M059J (cell line): ENCODE measurements at regions not wholly inside any gene's neighbourhood (a gene's known extent, or its start where the extent isn't known, plus 50 kb on each side); places are given as distances from the start of the nearest gene placed in this dataset.

ENCODE experiments used
- DNase-seq: peaks from one replicate; pipeline ENCODE4 v3.0.0-alpha.2; 2012; ENCODE audit warnings: low read depth

DNA sequence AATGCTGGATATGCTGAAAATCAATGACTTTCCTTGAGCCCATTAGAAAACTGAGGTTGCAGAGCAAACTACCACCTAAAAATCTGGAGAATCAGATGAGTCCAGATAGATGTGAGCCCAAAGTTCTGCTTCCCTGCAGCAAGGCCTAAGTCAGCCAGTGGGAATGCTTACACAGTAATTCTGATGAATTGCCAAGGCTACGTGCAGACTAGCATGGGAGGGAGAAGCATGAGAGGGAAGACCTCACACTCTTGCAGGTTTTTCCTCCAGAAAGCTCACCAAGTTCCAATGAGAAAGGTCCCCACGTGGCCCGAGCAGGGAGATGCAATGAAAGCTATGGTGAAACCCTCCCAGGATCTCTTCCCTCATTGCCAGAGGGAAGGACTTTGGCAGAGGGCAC, 104.8 kb upstream of the SIRPA start:
- DNase-seq = no peak

DNA sequence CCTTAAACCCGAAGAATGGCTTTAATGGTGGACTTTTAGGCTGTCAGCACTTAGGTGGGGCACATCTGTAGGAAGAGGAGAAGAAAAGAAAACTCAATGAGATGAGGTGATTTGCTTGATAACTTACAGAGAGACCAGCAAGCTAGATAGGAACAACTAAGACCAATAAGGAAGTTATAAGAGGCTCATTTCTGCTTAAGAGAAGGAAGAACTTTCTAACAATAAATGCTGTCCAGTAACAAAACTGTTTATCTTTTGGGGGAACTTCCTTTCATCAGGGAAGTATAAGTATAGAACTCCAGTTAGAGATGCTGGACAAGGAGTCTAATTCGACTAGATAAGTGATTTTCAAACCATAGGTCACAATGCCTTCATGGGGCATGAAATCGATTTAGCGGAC, 107.2 kb upstream of the SIRPA start:
- DNase-seq = no peak

DNA sequence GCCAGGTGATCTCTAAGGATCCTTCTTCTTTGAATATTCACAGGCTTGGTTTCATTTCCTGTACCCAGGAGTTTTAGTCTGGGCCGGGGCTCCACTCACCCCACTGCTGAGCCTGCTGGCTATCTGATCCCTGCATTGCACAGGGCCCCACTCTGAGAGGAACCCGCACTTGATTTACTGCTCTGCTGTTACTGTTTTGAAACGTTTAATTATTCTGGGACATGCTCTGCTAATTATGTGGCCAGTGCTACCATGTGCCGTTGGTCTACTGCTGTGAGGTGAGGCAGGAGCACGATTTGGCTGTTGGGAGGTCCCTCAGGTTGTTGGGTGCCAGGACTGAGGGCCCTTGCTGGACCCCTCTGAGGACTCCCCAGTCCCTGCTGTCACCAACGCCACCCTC, 108.7 kb upstream of the SIRPA start:
- DNase-seq = no peak

DNA sequence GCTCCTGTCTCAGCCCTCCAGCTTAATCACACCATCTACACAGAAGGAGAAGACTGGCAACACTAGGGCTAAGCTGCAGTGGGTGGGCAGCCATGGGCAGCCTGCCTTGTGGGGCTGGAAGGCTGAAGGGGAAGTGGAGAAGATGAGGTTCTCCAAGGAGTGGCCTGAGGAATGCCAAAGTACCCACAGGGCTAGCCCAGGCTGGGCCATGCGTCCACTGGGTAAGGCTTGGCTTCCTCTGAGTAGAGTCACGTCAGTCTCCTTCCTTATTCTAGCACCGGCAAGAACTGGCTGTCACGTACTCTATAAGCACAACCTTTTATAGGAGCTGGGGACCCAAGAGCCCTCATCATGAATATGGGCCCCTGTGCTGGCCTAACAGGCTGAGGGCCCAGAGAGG, 110.6 kb upstream of the SIRPA start:
- no peak for DNase-seq

DNA sequence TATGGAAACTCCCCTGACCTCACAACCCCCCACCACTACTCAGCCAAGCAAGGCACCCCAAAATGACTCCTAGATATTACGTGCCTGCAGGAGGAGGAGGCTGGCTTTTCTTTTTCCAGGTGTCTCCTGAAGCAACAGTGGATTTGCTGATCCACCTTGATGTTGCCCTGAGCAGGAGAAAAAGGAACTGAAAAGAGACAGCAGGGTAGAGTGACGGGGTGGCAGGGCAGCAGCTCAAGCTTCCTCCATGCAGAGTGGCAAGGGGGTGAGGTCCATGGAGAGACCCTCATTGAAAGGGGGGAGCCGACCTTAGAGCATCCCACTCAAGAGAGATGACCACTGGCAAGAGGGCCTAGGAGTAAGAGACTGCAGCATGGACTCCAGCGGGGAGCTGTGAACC, 112.0 kb upstream of the SIRPA start:
- no peak for DNase-seq

DNA sequence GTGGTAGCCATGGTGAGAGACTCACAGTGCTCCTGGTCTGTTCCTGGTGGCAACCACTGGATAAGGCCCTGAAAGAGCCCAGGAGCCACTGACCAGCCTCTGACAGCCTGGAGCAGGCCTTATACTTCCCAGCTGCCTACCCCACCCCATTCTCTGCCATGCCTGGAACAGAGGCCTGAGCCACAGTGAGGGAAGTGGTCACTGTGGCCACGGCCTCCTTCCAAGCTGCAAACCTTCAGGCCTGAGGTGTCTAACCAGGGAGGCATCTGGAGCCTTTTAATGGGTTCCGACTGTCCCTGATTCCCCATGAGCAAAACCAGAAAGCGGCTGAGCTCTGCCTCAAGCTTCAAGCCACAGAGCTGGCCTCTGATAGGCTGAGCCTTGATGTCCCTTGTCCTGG, 113.0 kb upstream of the SIRPA start:
- DNase-seq = no peak

DNA sequence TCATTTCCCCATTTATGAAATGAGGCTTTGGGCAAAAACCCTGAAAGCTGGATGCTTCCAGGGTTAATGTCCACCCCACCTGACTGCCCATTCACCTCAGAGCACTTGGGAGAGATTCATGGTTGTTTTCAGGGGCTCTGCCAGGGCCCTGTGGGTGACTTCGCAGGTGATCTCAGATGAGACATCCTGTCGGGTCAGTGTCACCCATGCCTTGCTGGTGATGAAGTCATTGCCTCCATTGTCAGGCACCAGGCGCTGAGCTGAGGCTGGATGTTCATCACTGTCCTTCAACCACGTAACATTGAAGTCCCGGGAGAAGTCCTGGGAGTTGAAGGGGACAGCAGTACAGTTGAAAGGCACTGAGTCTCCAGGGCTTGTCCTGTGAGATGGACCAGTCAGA, 115.6 kb upstream of the SIRPA start:
- DNase-seq = no peak

DNA sequence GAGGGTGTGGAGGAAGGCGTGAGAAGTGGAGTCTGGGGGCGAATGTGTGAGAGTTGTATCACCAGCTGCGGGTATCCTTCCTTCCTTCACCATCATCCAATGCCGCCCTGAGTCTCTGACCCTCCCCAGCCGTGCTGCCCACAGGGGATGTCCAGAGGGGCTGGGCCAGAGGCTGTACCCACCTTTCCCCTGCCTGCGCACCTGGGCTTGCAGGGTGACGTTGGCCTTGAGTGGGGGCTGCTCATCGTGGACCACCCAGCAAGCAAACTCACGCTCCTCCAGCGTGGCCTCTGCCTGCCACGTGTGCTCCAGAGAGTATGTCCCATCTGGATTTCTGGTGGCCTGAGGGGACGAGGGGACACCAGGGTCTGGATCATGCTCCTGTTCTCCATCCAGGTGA, 116.9 kb upstream of the SIRPA start:
- no peak for DNase-seq

DNA sequence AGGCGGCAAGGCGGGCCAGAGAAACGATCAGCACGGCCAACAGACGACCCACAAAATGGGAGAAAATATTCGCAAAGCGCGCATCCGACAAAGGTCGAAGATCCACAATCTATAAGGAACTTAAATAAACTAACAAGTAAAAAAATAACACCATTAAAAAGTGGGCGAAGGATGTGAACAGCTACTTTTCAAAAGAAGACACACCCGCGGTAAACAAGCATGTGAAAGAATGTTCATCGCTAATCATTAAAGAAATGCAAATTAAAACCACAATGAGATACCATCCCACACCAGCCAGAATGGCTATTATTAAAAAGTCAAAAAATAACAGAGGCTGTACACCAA, 117.8 kb upstream of the SIRPA start:
- DNase-seq = no peak

DNA sequence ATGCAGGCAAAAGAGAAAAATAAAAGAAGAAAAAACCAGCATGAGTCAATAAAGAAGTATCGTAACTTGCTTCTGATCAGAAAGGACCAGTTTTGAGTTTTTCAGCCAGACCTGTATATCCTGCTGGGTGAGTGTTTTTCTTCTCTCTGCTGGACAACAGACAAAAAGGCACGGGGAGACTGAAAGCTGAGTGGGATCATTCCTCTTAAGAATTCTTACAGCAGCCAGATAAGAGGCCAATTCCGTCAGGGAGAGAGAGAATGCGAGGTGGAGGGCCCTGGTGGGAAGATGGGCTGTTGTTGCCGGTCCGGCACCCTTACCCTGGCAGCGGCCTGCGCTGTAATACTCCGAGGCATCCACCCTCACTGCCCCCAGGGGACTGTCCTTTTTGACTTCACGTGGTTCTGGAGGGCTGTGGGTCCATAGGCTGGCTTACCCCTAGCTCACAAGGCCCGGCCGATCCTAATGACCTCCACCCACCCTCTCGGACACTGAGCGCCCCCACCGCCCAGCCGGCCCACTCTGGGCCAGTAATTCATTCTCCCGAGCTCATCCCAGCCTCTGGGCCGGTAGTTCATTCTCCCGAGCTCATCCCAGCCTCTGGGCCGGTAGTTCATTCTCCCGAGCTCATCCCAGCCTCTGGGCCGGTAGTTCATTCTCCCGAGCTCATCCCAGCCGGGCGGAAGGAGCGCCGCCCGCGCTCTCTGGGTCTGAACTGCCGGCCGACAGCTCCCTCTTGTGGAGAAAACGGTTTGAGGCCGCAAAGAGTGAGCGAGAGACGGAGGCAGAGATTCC, 118.3 kb upstream of the SIRPA start:
- peak; percentile 86 for DNase-seq

DNA sequence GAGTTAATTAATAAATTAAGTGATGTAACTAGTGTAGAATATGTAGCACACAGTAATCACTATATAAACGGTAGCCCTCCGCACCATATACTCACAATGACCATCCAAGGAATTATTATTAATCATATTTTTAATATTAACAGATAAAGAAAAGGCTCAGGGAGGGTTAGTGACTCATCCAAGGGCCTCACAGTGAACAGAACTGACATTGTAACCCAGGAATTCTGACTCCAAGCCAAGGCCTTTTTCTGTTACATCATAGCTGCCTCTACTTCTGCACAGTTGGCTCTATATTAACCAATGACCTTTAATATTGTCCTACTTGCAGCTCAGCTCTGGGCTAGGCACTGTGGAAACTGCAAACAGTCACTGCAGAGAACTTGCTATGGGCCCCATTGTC, 117.5 kb upstream of the SIRPG start:
- peak; percentile 71 for DNase-seq

DNA sequence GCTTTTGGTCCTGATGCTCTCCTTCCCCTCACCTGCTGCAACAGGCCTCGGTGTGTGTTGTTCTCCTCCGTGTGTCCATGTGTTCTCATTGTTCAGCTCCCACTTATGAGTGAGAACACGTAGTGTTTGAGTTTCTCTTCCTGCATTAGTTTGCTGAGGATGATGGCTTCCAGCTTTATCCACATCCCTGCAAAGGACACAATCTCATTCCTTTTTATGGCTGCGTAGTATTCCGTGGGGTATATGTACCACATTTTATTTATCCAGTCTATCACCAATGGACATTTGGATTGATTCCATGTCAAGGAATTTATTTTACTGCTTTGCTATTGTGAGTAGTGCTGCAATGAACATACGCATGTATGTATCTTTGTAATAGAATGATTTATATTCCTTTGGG, 116.9 kb upstream of the SIRPG start:
- no peak for DNase-seq

DNA sequence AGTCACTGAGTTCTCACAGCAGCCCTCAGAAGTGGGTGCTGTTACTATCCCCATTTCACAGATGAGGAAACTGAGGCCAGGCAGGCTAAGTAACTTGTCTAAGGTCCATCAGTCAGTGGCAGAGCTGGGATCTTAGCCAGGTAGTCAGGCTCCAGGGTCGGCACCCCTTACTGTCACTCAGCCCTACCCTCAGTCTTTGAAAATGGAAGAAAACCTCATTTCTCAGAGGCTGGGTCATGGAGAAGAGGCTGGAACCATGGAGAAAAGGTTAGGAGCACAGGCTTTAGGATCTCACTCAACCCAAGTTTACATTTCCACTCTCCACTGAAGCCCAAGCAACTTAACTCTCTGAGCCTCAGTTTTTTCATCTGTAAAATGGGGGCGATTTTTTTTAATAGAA, 116.2 kb upstream of the SIRPG start:
- no peak for DNase-seq

DNA sequence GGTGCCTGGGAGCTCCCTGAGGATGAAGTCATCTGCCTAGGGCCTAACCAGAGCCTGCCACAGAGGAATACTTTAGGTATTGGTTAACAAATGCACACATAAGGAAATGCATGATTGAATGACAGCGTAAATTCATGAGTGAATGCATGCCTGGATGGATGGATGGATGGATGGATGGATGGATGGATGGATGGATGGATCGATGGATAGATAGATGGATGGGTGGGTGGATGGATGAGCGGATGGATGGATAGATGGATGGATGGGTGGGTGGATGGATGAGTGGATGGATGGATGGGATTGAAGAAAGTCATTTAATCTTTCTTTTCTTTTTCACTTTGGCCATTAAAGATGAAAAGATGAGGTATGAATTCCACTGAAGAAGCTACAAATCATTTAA, 111.9 kb upstream of the SIRPG start:
- DNase-seq = no peak

DNA sequence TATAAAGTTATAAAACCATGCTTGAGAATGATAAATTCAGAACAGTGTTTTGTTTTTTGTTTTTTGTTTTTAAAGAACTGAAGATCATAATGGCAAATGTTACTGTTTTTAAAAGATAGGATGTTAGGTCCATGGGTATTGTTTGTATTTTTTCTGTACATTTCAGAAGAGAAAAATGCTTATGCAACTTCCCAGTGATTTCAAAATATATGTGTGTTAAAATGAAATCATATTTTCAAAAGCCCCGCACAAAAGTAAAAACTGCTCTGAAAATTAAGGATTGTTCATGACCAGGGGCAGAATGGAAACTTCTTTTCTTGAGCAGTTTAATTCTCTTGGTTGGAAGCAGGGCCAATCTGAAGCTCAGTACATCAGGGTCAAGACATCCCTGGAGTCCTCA, 109.2 kb upstream of the SIRPG start:
- DNase-seq = no peak

DNA sequence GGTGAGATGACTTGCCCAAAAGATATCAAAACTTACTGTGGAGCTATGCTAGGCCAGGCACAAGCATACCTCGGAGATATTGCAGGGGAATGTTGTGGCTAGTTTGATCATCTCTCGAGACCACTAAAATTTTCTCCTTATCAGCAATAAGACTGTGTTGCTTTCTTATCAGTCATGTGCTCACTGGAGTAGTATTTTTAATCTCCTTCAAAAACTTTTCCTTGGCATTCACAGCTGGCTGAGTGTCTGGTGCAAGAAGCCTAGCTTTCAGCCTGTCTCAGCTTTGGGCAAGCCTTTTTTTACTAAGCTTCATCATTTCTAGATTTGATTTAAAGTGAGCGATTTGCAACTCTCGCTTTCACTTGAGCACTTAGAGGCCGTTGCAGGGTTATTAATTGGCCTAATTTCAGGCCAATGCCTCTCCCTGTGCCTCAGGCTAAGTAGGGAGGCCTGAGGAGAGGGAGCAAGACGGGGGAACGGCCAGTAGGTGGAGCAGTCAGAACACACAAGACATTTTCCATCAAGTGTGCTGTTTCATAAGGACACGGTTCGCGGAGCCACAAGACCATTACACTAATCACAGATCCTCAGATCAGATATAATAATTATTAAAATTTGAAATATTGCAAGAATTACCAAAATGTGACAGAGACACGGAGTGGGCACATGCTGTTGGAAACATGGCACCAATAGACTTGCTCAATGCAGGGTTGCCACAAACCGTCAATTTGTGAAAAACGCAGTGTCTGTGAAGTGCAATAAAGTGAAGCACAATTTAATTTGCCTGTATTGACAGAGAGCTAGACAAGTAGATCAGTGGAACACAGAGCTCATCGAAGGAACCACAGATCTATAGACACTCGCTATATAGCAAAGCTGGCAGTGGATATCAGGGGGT, 106.8 kb upstream of the SIRPG start:
- peak; percentile 84 for DNase-seq

DNA sequence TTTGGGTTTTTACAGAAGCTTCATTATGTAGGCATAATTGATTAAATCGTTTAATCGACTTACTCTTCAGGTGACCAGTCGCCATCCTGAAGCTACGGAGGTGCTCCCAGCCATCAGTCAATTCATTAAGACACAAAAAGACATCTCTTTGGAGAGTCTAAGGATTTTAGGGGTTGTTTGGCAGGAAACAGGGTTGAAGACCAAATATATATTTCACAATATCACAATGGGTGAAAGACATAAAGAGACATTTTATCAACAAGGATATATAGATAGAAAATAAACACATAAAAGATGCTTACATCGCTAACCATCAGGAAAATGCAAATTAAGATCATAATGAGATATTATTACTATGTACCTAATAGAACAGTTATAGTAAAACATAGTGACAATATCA, 104.0 kb upstream of the SIRPG start:
- no peak for DNase-seq

DNA sequence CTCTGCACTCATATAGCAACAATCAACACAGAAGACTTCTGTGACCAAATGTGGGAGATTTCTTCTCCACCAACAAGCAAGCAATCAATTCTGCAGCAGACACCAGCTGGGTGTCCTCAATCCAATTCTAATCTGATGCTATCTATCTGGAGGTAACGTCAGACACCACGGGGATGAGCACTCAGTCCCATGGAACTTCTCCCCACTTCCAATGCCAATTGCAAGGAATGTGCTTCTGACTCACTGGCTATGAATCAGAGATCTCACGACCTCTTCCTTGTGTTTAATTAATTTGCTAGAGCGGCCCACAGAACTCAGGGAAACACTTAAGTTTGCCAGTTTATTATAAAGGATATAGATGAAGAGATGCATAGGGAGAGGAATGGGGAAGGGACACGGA, 103.5 kb upstream of the SIRPG start:
- DNase-seq = peak; percentile 91

DNA sequence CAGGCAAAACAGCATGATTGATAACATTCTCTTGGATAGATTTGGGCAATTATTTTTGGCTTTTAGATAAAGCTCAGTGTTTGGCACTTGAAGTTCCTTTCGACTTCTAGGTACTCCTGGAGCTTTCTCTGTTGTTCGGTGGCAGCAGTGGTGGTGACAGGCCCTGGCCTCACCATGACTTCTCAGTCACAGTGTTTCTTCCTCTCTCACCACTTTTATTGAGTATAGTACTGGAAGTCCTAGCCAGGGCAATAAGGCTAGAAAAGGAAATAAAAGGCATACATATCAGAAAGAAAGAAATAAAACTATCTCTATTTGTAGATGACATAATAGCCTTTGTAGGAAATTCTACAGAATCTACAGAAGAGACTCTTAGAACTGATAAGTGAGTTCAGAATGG, 101.2 kb upstream of the SIRPG start:
- no peak for DNase-seq

DNA sequence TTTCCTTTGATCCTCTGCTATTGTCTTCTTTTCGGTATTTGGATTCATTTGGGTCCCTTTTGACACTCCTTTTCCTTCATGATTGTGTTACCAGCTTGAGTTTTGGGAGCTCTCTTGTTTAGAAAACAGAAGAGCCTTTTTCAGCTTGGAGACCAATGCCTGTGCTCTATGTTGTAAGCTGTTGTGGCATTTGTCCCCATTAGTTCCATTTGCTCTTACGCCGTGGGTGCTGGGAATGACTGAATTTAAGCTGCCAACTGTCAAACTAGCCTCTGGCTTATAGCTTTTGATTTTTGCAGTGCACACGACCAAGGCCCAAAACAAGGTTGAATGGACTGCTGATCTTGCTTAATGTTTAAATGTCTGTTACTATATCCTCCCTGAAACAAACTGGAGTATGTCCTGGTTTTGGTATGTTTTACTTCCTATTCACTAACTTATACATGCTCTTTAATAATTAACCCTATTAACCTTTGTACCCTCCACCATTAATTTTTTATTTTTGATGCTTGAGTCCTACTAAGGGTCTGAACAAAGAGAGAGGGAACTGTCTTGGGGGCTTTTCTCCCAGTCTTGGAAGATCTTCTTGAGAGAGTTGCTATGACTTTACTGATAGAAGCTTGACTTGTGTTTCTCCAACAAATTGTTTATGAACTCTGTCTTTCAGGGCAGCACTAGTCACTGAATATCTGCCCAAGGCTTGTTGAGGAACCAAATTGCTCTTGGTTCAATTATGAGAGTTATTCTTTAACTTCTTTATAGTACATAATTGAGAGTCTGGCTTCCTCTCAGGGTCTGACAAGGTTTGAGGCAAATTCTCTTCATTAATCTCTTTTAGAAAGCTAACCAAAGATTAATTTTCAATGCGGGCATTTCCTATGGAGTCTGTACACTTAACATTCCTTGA, 100.3 kb upstream of the SIRPG start:
- DNase-seq = no peak

DNA sequence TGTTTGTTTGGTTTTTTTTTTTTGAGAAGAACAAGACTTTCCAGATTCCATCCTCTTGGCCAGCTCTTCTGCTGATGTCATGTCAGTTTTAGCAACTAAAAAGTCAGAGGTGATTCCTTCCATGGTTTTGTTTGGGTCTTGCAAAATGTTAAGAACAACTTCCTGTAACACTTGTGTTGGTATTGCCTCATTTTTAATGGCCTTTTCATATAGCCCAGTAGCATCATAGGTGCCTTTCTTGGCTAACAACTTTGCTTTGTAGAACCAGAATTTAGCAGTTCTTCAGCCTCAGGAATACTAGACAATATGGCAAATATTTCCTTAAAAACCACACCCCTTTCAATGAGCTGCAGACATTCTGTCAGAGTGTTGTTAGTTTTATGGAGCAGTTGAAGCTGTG, 99.5 kb upstream of the SIRPG start:
- no peak for DNase-seq

DNA sequence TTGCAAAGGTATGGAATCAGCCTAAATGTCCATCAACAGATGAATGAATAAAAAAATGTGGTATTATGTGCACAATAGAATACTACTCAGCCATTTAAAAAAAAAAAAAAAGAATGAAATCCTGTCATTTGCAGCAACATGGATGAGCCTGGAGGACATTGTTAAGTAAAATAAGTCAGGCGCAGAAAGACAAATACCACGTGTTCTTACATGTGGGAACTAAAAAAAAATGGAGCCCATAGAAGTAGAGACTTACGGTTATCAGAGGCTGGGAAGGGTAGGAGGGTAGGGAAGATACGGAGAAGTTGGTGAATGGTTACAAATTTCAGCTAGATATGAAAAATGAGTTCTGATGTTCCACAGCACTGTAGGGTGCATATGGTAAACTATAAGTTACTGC, 97.2 kb upstream of the SIRPG start:
- no peak for DNase-seq
